Ishikawa (cell line): ENCODE measurements at regions not wholly inside any gene's neighbourhood (a gene's known extent, or its start where the extent isn't known, plus 50 kb on each side); places are given as distances from the start of the nearest gene placed in this dataset.

Source experiments
- CEBPB ChIP-seq: IDR thresholded peaks from 2 replicates; pipeline ENCODE4 v1.6.1; 2012
- CREB1 ChIP-seq: IDR thresholded peaks from 2 replicates; pipeline ENCODE4 v1.6.1; 2012; ENCODE audit warnings: low read depth
- EGR1 ChIP-seq: IDR thresholded peaks from 2 replicates; pipeline ENCODE4 v1.6.1; 2012
- EP300 ChIP-seq: IDR thresholded peaks from 2 replicates; pipeline ENCODE4 v1.6.1; 2012; ENCODE audit warnings: borderline replicate concordance
- FOXM1 ChIP-seq: IDR thresholded peaks from 2 replicates; pipeline ENCODE4 v1.6.1; 2012; ENCODE audit warnings: low read depth, borderline replicate concordance
- MAX ChIP-seq: IDR thresholded peaks from 2 replicates; pipeline ENCODE4 v1.6.1; 2012
- NFIC ChIP-seq: IDR thresholded peaks from 2 replicates; pipeline ENCODE4 v1.6.1; 2012
- RAD21 ChIP-seq: IDR thresholded peaks from 2 replicates; pipeline ENCODE4 v1.6.1; 2012; ENCODE audit warnings: low read depth
- REST ChIP-seq: IDR thresholded peaks from 2 replicates; pipeline ENCODE4 v1.6.1; 2012; ENCODE audit warnings: low read depth, mild to moderate bottlenecking
- TAF1 ChIP-seq: IDR thresholded peaks from 2 replicates; pipeline ENCODE4 v1.6.1; 2012; ENCODE audit warnings: low read depth, mild to moderate bottlenecking
- TCF12 ChIP-seq: IDR thresholded peaks from 2 replicates; pipeline ENCODE4 v1.6.1; 2012; ENCODE audit warnings: low read depth
- TEAD4 ChIP-seq: IDR thresholded peaks from 2 replicates; pipeline ENCODE4 v1.6.1; 2012
- YY1 ChIP-seq: IDR thresholded peaks from 2 replicates; pipeline ENCODE4 v1.6.1; 2012; ENCODE audit warnings: low read depth
- ZBTB7A ChIP-seq: IDR thresholded peaks from 2 replicates; pipeline ENCODE4 v1.6.1; 2012; ENCODE audit warnings: low read depth
- TF ChIP-seq, protein P1 (sequence below): IDR thresholded peaks from 2 replicates; pipeline ENCODE4 v1.6.1; 2012

- TF ChIP-seq EP300 (no peak), TCF12 (no peak), TEAD4 (no peak), NFIC (no peak), CREB1 (no peak), YY1 (no peak), CEBPB (no peak), ZBTB7A (no peak), MAX (no peak), TAF1 (no peak), REST (no peak), EGR1 (no peak), FOXM1 (no peak)
- TF ChIP-seq, protein P1, sequence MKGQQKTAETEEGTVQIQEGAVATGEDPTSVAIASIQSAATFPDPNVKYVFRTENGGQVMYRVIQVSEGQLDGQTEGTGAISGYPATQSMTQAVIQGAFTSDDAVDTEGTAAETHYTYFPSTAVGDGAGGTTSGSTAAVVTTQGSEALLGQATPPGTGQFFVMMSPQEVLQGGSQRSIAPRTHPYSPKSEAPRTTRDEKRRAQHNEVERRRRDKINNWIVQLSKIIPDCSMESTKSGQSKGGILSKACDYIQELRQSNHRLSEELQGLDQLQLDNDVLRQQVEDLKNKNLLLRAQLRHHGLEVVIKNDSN: no peak
Measured at GRCh38 chr1:221373795-221374194, 368.1 kb downstream of the DUSP10 start.

DNA sequence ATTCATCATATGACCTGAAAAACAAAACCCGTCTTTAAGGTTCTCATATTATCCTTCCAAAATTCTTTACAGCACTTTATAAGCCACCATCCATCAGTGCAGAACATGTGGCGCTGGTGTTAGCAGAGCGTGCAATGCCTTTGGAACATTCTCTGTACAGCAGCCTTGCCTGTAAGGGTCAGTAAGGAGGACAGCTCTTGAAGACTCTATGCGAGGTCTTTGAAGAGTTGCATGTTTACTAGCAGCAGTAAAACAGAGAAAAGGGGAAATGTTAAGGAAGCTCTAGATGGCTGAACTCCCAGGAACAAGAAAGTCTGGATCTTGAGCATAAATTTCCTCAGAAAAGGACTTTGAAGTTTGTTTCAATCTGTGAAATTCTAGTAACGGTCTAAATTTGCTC is 365.6 kb downstream of the DUSP10 start:
- TF ChIP-seq NFIC (no peak), RAD21 (no peak), MAX (no peak), YY1 (no peak), TCF12 (no peak), CREB1 (no peak), TAF1 (no peak), ZBTB7A (no peak), EGR1 (no peak), TEAD4 (no peak), CEBPB (no peak), FOXM1 (no peak), EP300 (no peak), REST (no peak)
- TF ChIP-seq, protein P1: no peak

DNA sequence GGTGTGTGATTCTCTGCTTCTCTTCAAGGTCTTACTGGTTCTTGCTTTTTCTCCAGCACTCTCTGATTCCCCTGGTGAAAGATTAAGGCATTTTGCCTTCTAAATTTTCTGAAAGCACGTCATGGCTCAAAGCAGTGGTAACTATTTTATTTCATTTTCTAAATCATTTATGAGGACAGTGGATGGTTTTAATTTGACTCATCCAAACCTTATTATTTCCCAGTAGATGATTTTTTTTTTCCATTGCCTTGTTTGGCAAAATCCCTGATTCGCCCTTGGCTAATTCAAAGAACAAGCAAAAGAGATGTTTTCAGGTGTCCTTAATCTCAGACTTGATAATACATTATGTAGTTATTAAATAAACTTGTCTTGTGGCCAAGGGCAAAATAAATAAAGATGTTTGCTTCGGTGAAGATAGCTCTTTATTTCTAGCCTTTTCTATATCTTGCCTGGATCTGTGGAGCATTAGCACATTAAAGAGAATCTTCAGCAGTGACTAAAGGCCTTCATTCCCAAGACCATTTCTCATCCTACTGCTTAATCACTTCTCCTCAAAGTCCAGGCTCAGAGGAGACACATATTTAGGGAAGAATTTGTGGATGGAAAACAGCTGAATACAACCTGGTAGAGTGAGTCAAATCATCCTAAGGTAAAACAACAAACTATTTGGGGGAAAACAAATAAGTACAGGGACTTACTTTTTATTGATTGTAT is 359.8 kb downstream of the DUSP10 start:
- no peak for TF ChIP-seq MAX
- TF ChIP-seq ZBTB7A: no peak
- no peak for TF ChIP-seq TAF1

DNA sequence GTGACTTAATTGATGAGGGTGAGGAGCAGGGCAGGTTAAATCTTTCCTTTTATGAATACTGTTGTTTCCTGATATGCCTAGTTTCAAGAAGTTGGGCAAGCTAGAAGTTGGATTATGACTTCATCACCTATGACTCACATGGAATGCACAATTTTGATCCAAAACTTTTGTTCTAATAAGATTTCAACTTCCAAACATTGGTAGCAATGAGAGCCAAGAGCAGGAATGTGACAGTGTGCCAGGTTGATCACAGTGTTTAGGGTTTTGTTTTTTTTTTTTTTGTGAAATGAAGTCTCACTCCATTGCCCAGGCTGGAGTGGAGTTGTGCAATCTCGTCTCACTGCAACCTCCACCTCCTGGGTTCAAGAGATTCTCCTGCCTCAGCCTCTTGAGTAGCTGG is 349.4 kb downstream of the DUSP10 start:
- no peak for TF ChIP-seq EP300

GRCh38 chr1:221394011-221394544 is 347.8 kb downstream of the DUSP10 start:
- TF ChIP-seq TEAD4 (no peak), MAX (no peak), NFIC (no peak), CREB1 (no peak), EGR1 (no peak), YY1 (no peak), CEBPB (no peak), REST (no peak), TAF1 (no peak), FOXM1 (no peak), TCF12 (no peak), ZBTB7A (no peak)
- TF ChIP-seq, protein P1: no peak
